ENCODE measurements at regions not wholly inside any gene's neighbourhood (a gene's known extent, or its start where the extent isn't known, plus 50 kb on each side); places are given as distances from the start of the nearest gene placed in this dataset.
"Not testable (repeated sequence)": the region's sequence is repeated elsewhere in the genome, so short reads cannot be mapped to it uniquely, and the experiment has no call there.

GRCh38 chr14:56008661-56009060 lies 109.5 kb upstream of the PELI2 start:
- not testable (repeated sequence) for TF ChIP-seq CTCF, POLR2A (IDR thresholded peaks at IDR 0.05)
